HUDEP-2 (cell line): ENCODE measurements at regions not wholly inside any gene's neighbourhood (a gene's known extent, or its start where the extent isn't known, plus 50 kb on each side); places are given as distances from the start of the nearest gene placed in this dataset.
A peak's percentile ranks its signal among the peaks of the same experiment; 100 is the strongest.

Experiments
- DNase-seq, 76 experiments: peaks; one replicate each; lab custom pipeline; 2025; ENCODE audit not compliant: unreplicated experiment in 76 of 76; lab: John Stamatoyannopoulos, UW

GRCh38 chr20:55784036-55784435, 221.3 kb downstream of the CBLN4 start:
- DNase-seq = no peak

DNA sequence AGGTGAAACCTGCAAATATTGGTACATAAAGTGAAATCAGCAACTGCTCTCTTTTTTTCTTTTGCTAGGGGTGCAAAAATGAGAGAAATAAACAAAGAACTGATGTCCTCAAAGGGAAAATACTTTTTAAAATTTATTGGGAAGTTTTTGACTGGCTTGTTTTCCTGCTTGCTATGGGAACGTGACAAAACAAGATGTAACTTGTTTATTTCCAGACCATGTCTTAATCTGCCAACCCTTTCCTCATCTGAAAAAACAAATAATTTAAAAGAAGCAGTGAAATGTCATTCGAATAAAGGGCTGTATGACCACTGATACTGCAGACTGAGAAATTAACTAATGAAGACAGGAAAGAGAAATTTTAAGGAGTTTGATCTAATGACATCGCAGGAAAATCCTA, 221.9 kb downstream of the CBLN4 start:
- no peak for DNase-seq

DNA sequence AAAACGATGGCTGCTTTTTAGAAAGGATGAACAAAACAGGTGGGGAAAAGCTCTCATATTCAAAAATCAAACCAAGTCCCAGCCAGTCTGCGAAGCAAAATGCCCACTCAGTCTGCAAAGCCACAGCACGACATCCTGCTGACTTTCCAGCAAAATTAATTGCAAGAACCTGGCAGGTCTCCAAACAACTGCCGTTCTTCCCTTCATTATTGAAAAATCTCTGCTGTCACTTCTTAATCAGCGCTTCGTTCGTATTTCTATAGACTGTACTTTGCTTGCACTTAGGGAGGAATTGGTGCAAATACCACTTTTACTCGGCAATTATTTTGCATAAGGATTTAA, 222.4 kb downstream of the CBLN4 start:
- no peak for DNase-seq

GRCh38 chr20:55782224-55782911, 223.0 kb downstream of the CBLN4 start:
- no peak for DNase-seq

DNA sequence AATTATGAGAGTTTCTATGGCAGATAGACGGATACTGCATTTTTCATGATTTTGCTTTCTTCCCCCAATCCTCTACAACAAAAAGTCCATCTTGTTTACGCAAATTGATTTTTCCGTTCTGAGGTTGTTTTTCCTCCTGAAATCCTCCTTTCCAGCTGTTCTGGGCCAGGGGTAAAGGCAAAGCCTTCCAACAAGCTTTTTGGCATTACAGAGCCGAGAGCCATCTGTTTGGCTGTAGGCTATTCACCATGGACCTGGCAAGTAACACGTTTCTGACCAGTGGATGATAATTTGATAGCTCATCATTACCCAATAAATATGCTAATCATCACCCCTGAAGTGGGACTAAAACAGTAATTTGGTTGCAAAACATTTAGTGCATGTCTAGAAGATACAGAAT, 226.5 kb downstream of the CBLN4 start:
- DNase-seq = no peak

- no peak for DNase-seq
Observed at GRCh38 chr20:55777641-55778040, 227.7 kb downstream of the CBLN4 start.

GRCh38 chr20:55776176-55776575, 229.1 kb downstream of the CBLN4 start:
- no peak for DNase-seq

DNA sequence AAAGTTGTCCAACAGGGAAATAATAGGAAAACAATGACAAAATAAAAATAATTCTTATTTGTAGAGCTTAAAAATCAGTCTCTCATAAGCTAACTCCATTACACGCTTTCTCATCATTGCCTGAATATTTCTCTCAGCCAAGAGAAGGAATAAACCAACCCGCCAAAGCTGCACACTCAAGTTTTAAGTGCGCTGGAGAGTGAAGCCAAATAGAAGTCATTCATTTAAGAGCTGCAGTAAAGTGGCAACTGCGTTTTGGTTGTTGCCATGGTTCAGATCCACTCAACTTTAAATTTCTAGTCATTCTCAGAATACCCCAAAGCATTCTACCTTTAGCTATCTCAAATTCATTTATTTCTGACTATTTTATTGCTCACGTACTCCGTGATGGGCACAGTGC, 230.7 kb downstream of the CBLN4 start:
- DNase-seq = no peak

GRCh38 chr20:55761797-55762196, 243.5 kb downstream of the CBLN4 start:
- no peak for DNase-seq

DNA sequence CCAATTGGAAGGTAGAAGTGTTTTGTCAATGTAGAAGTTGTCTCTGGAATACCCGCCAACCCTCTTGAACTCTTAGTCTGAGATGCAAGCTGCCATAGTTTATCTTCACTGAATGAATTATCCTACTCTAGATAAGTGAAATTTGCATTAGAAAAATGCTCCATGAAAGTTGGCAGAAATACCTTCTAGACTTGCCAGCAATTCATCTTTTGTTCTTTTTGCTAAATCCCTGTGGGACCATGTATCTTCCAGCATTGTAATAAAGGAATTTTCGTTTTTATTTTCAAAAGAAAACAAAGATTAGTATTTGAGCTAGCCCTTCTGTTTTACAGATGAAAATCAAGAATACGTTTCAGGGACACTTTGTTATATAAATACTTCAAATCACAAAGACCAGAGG, 244.2 kb downstream of the CBLN4 start:
- no peak for DNase-seq

DNA sequence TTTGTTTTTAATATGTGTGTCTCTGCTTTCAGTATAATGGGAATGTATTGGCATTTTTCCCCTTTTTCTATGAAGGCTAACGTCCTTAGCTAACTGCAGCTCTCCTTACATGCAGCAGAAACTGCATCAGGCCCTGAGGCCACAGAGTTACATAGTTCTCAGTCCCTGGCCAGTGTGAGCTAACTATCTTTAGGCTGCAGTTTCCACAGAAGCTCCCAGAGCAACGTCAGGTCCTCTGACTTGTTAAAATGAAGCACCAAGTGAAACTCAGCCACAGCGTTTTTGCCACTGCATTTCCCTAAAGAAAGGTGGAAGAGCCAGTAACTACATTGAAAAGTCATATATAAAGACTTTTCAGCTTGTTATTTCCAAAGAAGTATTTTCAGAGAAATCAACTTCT, 244.7 kb downstream of the CBLN4 start:
- no peak for DNase-seq

- no peak for DNase-seq
Observed at GRCh38 chr20:55755861-55756260, 249.5 kb downstream of the CBLN4 start.

DNA sequence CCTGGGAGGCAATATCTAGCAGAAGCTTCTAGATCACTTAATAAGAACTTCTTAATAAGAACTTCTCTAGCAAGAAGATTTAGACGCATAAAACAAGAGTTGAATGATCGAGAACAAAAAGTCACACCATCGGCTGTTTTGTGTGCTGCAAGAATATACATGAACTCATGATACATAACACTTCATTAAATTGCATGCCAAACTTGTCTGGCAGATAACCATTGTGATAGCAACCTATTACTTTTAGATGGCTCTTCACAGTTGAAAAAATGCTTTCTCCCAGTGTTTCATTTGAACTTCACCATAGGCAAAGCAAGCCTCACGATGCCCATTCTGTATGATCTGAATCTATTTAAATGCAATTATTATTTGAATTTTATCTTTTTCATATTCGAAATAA, 249.9 kb downstream of the CBLN4 start:
- no peak for DNase-seq

DNA sequence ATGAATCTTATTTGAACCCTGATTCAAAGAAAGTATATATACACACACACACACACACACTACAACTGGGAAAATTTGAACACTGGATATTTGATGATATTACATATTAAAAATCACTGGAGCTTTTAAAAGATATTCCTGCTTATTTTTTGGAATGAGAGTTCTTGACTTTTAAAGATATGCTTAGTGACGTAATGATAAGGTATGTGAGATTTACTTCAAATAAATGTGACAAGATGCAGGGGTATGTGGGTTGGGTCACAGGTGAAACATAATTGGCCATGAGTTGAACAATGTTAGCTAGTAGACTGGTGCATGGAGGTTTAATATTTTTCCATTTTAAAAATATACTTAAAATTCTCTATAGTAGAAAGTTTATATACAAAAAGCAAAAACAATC, 258.6 kb downstream of the CBLN4 start:
- DNase-seq = no peak

DNA sequence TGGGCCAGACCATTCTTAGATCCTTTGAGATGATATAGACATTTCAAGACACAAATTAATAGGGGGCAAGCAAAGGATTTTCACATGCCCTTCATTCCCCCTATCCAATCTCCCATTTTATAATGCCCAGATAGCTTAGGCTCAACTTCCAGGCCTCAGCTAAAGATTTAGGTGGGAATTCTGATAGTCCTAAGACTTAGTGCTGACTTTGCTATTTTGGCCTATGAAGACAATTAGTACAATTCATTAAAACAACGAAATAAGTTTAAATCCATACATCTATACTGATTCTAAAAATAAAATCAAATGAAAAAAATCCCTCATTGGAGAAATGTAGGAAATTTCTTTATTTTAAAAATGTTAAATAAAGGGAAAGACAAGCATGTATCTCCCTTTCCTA, 259.5 kb downstream of the CBLN4 start:
- DNase-seq = no peak

DNA sequence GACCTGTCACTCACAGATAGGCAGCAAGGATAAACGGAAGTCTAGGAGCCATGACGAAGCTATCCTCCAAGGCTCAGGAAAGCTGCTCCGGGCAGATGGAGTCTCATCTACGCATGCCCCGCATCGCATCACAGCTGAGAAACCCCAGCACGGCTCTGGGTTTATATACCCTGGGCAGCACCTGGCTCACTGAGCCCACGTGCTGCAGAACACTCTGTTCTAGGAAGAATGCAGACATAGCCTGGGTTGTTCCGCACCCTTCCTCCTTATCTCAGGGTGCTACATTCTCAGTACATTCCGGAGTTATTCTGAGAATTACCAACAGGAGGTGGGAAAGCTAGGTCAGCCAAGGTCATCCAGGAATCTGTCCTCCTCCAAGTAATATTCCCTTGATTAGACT, 260.4 kb downstream of the CBLN4 start:
- peak in 1 of 76 experiments; percentile 9 for DNase-seq

DNA sequence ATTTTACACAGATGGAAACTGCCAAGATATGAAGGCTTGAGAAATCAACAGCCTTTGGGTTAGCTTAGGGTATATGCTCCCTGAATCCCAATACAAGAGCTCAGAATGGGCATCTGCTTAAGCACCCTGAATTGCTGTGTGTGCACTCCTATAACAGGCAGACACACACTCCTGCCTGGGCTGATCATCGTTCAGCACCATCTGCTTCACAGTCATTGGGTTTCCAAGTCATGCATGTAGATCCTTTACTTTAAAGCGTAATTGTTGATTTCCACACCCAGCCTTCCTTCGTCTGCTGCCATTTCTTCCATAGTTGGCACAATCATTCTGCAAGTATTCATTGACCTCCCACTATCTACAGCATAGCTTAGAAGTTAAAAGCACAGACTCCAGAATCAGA, 263.5 kb downstream of the CBLN4 start:
- DNase-seq = no peak

- no peak for DNase-seq
Observed at GRCh38 chr20:55740076-55740475, 265.2 kb downstream of the CBLN4 start.

DNA sequence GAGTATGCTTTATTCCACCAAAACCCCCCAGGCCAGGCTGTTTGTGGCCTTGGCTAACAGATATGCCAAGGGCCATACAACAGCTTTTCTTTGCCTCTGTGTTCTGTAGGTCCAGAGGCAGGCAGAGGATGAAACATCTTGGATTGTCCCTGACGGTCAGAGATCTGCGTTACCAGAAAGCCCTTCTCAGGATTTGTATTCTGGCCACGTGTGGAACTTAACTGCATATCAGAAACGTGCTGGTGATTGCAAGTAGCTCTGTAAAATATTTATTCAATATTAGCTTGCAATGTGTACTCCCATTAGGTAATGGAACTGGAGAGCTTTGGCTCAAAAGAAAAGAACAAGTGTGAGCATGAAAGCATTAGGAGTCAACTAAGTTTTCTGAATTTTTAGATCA, 275.0 kb downstream of the CBLN4 start:
- DNase-seq = no peak

- DNase-seq = no peak
Observed at GRCh38 chr20:55714736-55715135, 290.6 kb downstream of the CBLN4 start.

DNA sequence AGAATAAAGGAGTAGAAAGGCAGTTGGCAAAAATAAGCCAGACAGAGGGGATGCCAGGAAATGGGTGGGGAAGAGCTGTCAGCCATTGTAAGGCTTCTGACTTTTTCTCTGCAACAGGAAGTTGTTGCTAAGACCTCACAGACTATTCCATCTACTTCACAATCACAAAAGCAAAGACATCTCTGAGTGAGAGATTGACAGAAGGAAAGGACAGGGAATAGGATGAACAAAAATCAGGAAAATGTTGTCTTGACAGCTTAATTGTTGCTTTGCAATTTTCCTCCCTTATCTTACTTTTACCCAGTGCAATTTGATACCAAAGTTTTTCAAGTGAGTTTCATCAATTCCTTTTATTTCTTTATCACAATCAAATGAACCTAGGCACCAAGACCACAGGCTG, 291.2 kb downstream of the CBLN4 start:
- DNase-seq = no peak

DNA sequence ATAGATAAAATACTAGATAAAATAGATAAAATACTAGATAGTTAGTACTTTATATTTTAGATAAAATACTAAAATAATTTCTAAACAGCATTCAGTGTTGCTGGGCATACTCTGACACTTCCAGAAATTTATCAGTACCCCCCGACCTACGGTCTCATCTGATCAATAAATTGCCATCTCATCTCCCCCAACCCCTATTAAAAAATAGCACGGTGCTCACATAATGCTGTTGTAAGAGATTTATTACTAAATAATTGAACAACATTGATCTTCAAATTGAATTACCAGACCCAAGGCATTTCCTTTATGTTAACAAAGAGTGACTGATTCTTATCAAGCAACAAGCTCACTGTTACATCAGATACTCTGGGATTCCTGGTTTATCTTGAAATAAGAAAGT, 300.9 kb downstream of the CBLN4 start:
- no peak for DNase-seq

DNA sequence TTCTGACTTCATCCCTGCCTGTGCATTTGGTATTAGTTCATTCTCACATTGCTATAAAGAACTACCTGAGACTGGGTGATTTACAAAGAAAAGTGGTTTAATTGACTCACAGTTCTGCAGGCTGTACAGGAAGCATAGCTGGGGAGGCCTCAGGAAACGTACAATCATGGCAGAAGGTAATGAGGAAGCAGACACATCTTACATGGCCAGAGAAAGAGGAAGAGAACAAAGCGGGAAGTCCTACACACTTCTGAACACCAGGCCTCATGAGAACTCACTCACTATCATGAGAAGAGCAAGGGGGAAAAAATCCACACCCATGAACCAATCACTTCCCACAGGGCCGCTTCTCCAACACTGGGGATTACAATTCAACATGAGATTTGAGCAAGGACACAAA, 303.9 kb downstream of the CBLN4 start:
- no peak for DNase-seq
